Left lung (tissue), 4 donors: ENCODE measurements at regions not wholly inside any gene's neighbourhood (a gene's known extent, or its start where the extent isn't known, plus 50 kb on each side); places are given as distances from the start of the nearest gene placed in this dataset.

ENCODE experiments used
- ATAC-seq: fragments of 200-7000 bp; cut with Tn5 transposase; one replicate; pipeline ENCODE4 v1.9.1; 2020; ENCODE audit warnings: moderate library complexity
- DNase-seq, 4 donors: peaks; one replicate each; pipeline ENCODE4 v3.0.0-alpha.2; 2013 to 2020
- H3K27ac ChIP-seq, 2 donors: fragments of 200-600 bp; sonication (generic) in 1 of 2; one replicate each; pipeline versions ENCODE4 v1.5.0 to v1.8.0; 2020 to 2021
- H3K27me3 ChIP-seq, 2 donors: fragments of 200-600 bp; sonication (generic) in 1 of 2; one replicate each; pipeline versions ENCODE4 v1.5.0 to v1.8.0; 2020 to 2021
- H3K36me3 ChIP-seq, 2 donors: fragments of 200-600 bp; sonication (generic) in 1 of 2; one replicate each; pipeline versions ENCODE4 v1.5.0 to v1.8.0; 2020 to 2021
- H3K4me1 ChIP-seq, 2 donors: fragments of 200-600 bp; one replicate each; pipeline ENCODE4 v1.8.0; 2021
- H3K4me3 ChIP-seq, 2 donors: fragments of 200-600 bp; sonication (generic) in 1 of 2; one replicate each; pipeline versions ENCODE4 v1.5.0 to v1.8.0; 2020 to 2021; ENCODE audit warnings: mild to moderate bottlenecking in 1 of 2
- H3K9me3 ChIP-seq, 2 donors: fragments of 200-600 bp; sonication (generic) in 1 of 2; one replicate each; pipeline versions ENCODE4 v1.5.0 to v1.8.0; 2020 to 2021
- intact Hi-C, 2 donors: fragments of 100-400 bp; cut with DNase I; formaldehyde crosslinking; loops; one replicate each; pipeline versions ENCODE4 v1.11.2 to v1.14.2; 2022
- TF ChIP-seq, protein P1 (sequence below), 2 donors: fragments of 200-600 bp; sonication (generic) in 1 of 2; IDR thresholded peaks; one replicate each; pipeline versions ENCODE4 v1.5.0 to v1.8.0; 2021; ENCODE audit warnings: antibody characterized with exemption in 2 of 2
- donor health status: DM: no; HTN: yes; CAD: no.
- donor health status: DM: no; HTN: no; CAD: no.

DNA sequence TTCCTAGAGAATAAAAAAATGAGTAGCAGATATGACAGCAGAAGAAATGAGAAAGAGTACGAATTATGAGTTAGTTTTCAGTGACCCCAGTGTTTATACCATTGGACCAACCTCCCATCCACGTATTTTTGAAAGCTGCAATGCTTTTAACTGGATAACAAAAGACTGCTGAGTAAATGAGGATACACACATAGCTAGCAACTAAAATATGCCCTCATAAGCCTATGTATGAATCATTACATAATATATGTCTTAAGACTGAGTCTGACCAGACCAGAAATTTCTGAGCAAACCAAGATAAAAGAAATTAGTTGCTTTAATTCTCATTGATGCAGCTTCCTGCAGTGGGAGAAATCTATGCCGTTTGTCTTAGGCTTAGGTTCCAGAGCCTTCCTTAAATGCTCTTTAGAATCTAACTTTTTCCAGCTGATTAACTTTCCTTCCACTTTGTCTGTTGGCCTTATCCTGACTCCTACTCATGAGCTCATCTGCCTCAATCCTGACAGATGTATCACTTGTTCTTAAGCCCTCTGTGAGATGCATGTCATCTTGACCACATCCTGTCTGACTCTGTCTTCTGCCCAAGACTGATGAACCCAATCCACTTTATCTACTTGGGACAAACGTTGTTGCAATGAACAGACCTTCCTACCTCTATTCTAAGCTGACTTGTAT, 301.4 kb upstream of the AADAT start:
- ATAC-seq: no peak
- H3K36me3 ChIP-seq: no peaks in the 10 kb centered on the region
- TF ChIP-seq, protein P1, sequence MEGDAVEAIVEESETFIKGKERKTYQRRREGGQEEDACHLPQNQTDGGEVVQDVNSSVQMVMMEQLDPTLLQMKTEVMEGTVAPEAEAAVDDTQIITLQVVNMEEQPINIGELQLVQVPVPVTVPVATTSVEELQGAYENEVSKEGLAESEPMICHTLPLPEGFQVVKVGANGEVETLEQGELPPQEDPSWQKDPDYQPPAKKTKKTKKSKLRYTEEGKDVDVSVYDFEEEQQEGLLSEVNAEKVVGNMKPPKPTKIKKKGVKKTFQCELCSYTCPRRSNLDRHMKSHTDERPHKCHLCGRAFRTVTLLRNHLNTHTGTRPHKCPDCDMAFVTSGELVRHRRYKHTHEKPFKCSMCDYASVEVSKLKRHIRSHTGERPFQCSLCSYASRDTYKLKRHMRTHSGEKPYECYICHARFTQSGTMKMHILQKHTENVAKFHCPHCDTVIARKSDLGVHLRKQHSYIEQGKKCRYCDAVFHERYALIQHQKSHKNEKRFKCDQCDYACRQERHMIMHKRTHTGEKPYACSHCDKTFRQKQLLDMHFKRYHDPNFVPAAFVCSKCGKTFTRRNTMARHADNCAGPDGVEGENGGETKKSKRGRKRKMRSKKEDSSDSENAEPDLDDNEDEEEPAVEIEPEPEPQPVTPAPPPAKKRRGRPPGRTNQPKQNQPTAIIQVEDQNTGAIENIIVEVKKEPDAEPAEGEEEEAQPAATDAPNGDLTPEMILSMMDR (IDR thresholded peaks at IDR 0.05): no peak

DNA sequence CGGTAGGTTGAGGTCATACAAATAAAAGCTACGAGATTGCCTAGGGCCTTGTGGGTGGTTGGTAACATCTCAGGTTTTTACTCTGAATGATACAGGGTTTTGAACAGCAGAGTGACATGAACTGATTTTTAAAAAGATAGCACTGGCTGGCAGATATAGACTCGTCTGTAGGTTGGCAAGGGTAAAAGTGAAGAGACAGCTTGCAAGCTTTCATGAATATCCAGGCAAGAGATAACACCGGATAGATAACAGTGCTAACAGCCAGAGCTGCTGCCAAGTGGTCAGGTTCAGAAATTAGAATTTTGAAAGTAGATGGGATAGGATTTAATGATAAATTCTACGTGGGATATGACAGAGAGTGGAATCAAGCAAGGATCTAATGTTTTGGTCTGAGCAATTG, 299.7 kb upstream of the AADAT start:
- no peak overlapping the region for H3K27ac ChIP-seq
- no peaks in the 10 kb centered on the region for H3K4me1 ChIP-seq
- intact Hi-C loops: no loop called here
- TF ChIP-seq, protein P1 (IDR thresholded peaks at IDR 0.05): no peak
- no peak overlapping the region for H3K4me3 ChIP-seq
- ATAC-seq: no peak
- DNase-seq: no peak
- H3K36me3 ChIP-seq: no peaks in the 10 kb centered on the region
- H3K27me3 ChIP-seq: no peaks in the 10 kb centered on the region
- H3K9me3 ChIP-seq: peaks cover 0 to 5% of the 10 kb centered on the region in 2 donors

More for the DNA sequence above, 301.4 kb upstream of the AADAT start:
- no peaks in the 10 kb centered on the region for H3K27me3 ChIP-seq
- no peak overlapping the region for H3K27ac ChIP-seq
- no peak for DNase-seq
- no peaks in the 10 kb centered on the region for H3K9me3 ChIP-seq
- no peaks in the 10 kb centered on the region for H3K4me1 ChIP-seq
- intact Hi-C loops: no loop called here
- no peak overlapping the region for H3K4me3 ChIP-seq

DNA sequence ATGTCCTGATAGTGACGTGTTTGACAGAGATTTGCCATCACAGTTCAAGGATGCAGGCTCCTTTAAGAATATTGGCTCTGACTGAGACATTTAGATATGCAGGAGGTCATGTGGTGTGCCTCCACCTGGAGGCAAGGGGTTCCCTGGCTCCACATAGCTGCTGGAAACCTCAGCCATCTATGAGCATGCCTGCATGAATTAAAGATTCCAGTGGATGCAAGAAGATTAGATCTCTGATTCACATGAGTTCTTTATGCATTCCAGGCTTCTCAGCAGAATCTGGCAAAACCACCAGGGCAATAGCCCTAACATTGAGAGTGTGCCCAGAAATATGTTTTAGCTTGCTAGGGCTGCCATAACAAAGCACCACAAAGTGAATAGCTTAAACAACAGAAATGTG, 298.5 kb upstream of the AADAT start:
- ATAC-seq (no peak), DNase-seq (no peak)
- H3K9me3 ChIP-seq: peaks cover 0 to 8% of the 10 kb centered on the region in 2 donors
- H3K4me3 ChIP-seq: no peak overlapping the region
- no peak overlapping the region for H3K27ac ChIP-seq
- H3K27me3 ChIP-seq: no peaks in the 10 kb centered on the region
- H3K4me1 ChIP-seq: no peaks in the 10 kb centered on the region
- H3K36me3 ChIP-seq: no peaks in the 10 kb centered on the region
- intact Hi-C loops: no loop called here
- TF ChIP-seq, protein P1 (IDR thresholded peaks at IDR 0.05): no peak

DNA sequence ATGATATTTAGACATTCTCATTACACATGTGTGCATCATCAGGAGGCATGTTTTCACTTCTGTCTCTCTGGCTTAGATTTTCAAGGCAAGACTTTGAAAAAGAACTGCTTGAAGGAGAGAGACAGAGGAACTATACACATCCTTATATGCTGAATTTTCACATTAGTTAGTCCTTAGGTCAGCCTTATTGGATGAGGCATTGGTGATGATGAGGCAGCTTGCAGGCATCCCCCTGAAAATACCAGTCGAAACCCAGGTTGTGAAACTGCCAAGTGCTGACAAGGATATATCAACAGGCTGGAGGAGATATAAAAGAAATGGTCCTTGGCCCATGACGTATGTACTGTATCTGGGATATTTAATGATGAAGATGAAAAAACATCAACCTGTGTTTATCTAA, 297.2 kb upstream of the AADAT start:
- ATAC-seq (no peak), DNase-seq (no peak)
- Histone ChIP-seq H3K27me3 (no peaks in the 10 kb centered on the region), H3K9me3 (peaks cover 0 to 8% of the 10 kb centered on the region in 2 donors), H3K4me3 (no peak overlapping the region), H3K27ac (no peak overlapping the region), H3K36me3 (no peaks in the 10 kb centered on the region), H3K4me1 (no peaks in the 10 kb centered on the region)
- TF ChIP-seq, protein P1 (IDR thresholded peaks at IDR 0.05): no peak
- intact Hi-C loops: no loop called here

DNA sequence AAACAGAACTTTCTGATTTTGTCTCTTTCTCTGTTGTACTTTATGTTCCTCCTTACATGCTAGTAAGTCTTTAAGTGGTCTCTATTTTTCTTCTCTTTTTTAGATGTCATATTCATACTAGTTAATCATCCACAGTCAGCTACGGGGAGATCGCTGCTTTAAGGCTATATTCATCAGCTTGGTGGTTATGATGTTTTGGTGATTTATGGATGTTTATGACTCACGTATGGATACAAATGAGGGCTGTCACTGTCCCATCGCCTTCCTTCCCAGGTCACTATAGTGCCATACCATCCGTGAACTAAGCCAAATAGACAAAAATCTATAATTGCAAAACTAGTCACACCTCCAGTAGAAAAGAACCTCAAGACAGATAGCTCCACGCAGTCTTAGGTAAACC, 296.8 kb upstream of the AADAT start:
- ATAC-seq (no peak), DNase-seq (no peak)
- intact Hi-C loops: no loop called here
- TF ChIP-seq, protein P1 (IDR thresholded peaks at IDR 0.05): no peak
- Histone ChIP-seq H3K4me3 (no peak overlapping the region), H3K27ac (no peak overlapping the region), H3K36me3 (no peaks in the 10 kb centered on the region), H3K27me3 (no peaks in the 10 kb centered on the region), H3K4me1 (no peaks in the 10 kb centered on the region), H3K9me3 (peaks cover 0 to 12% of the 10 kb centered on the region in 2 donors)
